HEK293T (cell line): ENCODE measurements at regions not wholly inside any gene's neighbourhood (a gene's known extent, or its start where the extent isn't known, plus 50 kb on each side); places are given as distances from the start of the nearest gene placed in this dataset.

ENCODE experiments used
- CTCF ChIA-PET: fragments of 350-600 bp; formaldehyde crosslinking; extraction: SDS; loops from one replicate; lab custom pipeline; 2021; ENCODE audit warnings: antibody characterized with exemption, inconsistent platforms; lab: Yijun Ruan, JAX
- POLR2A ChIA-PET: fragments of 350-600 bp; formaldehyde crosslinking; extraction: SDS; loops from one replicate; lab custom pipeline; 2020; ENCODE audit warnings: antibody characterized with exemption, inconsistent platforms; lab: Yijun Ruan, JAX
- DNase-seq: peaks from one replicate; pipeline ENCODE4 v3.0.0; 2012; ENCODE audit warnings: mixed read lengths; ENCODE audit errors: extremely low spot score
- ARNT ChIP-seq: fragments of 450-650 bp; IDR thresholded peaks from 2 replicates; pipeline ENCODE4 v1.6.1; 2017; ENCODE audit warnings: mild to moderate bottlenecking
- BHLHE40 ChIP-seq: fragments of 450-650 bp; IDR thresholded peaks from 2 replicates; pipeline ENCODE4 v1.6.1; 2016; ENCODE audit warnings: mild to moderate bottlenecking, moderate library complexity, borderline replicate concordance
- CTBP1 ChIP-seq: fragments of 450-650 bp; IDR thresholded peaks from 2 replicates; pipeline ENCODE4 v1.6.1; 2016; ENCODE audit warnings: borderline replicate concordance
- ELF4 ChIP-seq: fragments of 450-650 bp; IDR thresholded peaks from 2 replicates; pipeline ENCODE4 v1.6.1; 2017; ENCODE audit warnings: antibody characterized with exemption
- FOXA1 ChIP-seq: fragments of 450-650 bp; IDR thresholded peaks from 2 replicates; pipeline ENCODE4 v1.6.1; 2016; ENCODE audit warnings: mild to moderate bottlenecking
- FOXK2 ChIP-seq: fragments of 450-650 bp; IDR thresholded peaks from 2 replicates; pipeline ENCODE4 v1.6.1; 2016; ENCODE audit warnings: mild to moderate bottlenecking
- FOXM1 ChIP-seq: fragments of 450-650 bp; IDR thresholded peaks from 2 replicates; pipeline ENCODE4 v1.6.1; 2017; ENCODE audit warnings: mild to moderate bottlenecking, borderline replicate concordance
- HDGF ChIP-seq: fragments of 450-650 bp; IDR thresholded peaks from 2 replicates; pipeline ENCODE4 v1.6.1; 2017; ENCODE audit warnings: antibody characterized with exemption, borderline replicate concordance
- L3MBTL2 ChIP-seq: fragments of 450-650 bp; conservative IDR thresholded peaks from 2 replicates; pipeline ENCODE4 v1.6.1; 2016; ENCODE audit warnings: mild to moderate bottlenecking
- LEF1 ChIP-seq: fragments of 450-650 bp; IDR thresholded peaks from 2 replicates; pipeline ENCODE4 v1.6.1; 2017; ENCODE audit warnings: mild to moderate bottlenecking, borderline replicate concordance
- NFRKB ChIP-seq: fragments of 450-650 bp; IDR thresholded peaks from 2 replicates; pipeline ENCODE4 v1.6.1; 2016; ENCODE audit warnings: mild to moderate bottlenecking, moderate library complexity
- SP1 ChIP-seq: fragments of 450-650 bp; IDR thresholded peaks from 2 replicates; pipeline ENCODE4 v1.6.1; 2017
- SUZ12 ChIP-seq: fragments of 450-650 bp; IDR thresholded peaks from 2 replicates; pipeline ENCODE4 v1.6.1; 2016; ENCODE audit warnings: mild to moderate bottlenecking
- TARDBP ChIP-seq: fragments of 450-650 bp; IDR thresholded peaks from 2 replicates; pipeline ENCODE4 v1.6.1; 2016
- ZNF384 ChIP-seq: fragments of 450-650 bp; IDR thresholded peaks from 2 replicates; pipeline ENCODE4 v1.6.1; 2016
- TF ChIP-seq, protein P1 (sequence below): fragments of 450-650 bp; IDR thresholded peaks from 2 replicates; pipeline ENCODE4 v1.6.1; 2016

DNA sequence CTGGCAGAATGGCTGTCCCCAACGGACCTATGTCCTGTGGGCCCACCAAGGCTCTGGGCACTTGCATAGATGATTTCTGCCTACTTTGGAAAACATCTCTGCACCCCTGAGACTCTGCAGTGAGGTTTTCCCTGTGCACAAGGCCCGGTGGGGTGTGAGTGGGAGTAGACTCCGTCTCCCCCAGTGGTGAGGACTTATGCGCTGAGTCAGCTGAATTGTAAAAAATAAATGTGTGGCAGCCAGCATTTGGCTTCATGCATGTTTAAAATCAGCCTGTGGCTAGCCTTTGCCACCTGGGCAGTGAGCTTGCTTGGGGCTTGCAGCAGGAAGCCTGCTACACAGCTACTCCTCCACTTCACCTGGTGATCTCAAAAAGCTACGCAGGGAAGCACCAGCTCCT is 139.3 kb upstream of the WDR11 start:
- no peak for DNase-seq
- POLR2A ChIA-PET = no interaction called here
- CTCF ChIA-PET = no interaction called here
- TF ChIP-seq SUZ12 = no peak
- TF ChIP-seq, protein P1, sequence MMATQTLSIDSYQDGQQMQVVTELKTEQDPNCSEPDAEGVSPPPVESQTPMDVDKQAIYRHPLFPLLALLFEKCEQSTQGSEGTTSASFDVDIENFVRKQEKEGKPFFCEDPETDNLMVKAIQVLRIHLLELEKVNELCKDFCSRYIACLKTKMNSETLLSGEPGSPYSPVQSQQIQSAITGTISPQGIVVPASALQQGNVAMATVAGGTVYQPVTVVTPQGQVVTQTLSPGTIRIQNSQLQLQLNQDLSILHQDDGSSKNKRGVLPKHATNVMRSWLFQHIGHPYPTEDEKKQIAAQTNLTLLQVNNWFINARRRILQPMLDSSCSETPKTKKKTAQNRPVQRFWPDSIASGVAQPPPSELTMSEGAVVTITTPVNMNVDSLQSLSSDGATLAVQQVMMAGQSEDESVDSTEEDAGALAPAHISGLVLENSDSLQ = no peak
- no peak for TF ChIP-seq LEF1
- TF ChIP-seq FOXM1 = no peak
- no peak for TF ChIP-seq ZNF384
- TF ChIP-seq FOXK2 = no peak
- no peak for TF ChIP-seq BHLHE40
- TF ChIP-seq L3MBTL2 = no peak

DNA sequence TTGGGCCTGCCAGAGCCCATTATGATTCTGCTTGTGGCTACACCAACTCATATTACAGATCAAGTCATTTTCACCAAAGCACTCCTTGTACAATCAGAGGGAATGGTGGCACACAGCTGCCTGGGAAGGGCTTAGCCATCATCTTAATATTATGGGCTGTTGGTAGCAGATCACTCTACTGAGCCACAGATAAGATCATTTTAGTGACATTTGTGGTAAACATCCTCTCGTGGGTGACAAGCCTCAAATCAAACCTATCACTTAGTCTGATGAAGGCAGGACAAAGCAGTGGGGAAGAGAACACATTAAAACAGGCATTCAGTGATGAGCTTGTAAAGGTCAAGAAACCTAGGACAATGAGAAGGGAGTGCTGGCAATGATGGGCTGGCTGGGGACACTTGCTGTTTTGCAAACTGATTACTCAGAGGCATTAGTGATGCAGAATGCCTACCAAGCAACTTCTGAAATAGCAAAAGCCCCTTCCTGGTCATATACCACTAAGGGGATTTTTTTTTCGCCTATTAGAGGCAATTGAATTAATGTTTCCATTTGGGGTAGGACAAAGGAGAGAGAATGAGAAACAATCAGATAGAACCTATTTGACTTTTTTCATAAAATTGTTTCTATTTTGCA is 137.5 kb upstream of the WDR11 start:
- ChIA-PET CTCF (no interaction called here), POLR2A (no interaction called here)
- DNase-seq = no peak
- no peak for TF ChIP-seq NFRKB
- TF ChIP-seq SUZ12 = no peak
- TF ChIP-seq SP1 = no peak
- TF ChIP-seq, protein P1 = no peak
- TF ChIP-seq FOXK2 = no peak
- no peak for TF ChIP-seq ZNF384
- TF ChIP-seq FOXA1 = no peak
- no peak for TF ChIP-seq FOXM1

DNA sequence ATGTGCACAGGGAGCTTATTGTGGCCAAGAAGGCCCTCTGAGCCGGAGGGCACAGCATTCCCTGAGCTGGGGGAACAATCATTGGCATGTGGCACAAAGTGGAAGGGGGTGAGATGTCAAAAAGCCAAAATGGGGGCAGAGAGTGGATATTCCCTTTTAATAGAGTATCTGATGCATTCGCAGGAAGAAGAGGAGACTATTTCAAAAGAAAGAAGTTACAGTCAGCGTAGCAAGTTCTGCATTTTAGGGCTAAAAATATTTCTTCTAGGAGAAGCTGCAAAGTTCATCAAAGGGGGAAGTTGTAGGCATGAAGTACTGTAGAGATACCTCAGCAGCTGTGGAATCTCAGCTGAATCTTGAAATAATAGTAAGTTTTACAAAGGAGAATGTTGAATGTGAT is 136.0 kb upstream of the WDR11 start:
- CTCF ChIA-PET = no interaction called here
- TF ChIP-seq FOXM1 = no peak
- POLR2A ChIA-PET = no interaction called here
- DNase-seq = no peak

DNA sequence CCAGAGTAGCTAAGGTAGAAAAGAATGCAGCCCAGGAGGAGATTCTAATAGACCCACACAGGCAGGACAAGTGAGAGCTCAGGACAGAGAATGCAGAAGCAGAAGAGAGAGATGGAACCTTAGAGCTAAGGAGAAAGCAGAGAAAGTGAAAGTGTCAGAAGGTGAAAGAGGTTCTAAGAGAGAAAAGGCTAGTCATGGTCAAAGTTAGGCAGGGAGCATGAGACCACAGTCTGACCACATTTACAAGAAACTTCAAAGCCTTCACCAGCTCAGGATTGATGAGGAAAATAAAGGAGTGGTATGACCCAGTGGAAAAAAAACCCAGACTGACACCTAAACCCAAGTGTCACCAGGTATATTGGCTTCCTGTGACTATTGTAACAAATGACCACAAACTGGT is 131.8 kb upstream of the WDR11 start:
- ChIA-PET POLR2A (no interaction called here), CTCF (no interaction called here)
- DNase-seq = no peak
- TF ChIP-seq ARNT = no peak
- TF ChIP-seq BHLHE40 = no peak
- TF ChIP-seq SUZ12 = no peak
- no peak for TF ChIP-seq FOXA1
- no peak for TF ChIP-seq ZNF384

DNA sequence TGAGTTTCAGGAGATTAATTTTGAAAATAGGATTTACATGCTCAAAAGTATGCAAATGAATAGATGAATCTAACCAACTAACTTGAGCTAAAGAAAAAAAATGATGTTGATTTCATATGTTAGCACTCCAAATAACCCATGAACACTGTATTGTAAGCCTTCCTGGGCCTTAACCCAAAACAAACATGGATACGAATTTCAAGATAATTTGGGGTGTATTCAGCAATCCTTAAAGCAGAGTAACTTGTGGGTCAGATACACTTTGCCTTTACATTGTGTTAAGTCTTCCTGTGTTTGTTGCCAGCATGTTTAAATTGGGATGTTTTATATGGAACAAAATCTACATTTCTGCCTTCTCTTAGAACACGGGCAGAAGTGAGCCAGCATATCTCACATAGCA is 124.2 kb upstream of the WDR11 start:
- CTCF ChIA-PET = no interaction called here

DNA sequence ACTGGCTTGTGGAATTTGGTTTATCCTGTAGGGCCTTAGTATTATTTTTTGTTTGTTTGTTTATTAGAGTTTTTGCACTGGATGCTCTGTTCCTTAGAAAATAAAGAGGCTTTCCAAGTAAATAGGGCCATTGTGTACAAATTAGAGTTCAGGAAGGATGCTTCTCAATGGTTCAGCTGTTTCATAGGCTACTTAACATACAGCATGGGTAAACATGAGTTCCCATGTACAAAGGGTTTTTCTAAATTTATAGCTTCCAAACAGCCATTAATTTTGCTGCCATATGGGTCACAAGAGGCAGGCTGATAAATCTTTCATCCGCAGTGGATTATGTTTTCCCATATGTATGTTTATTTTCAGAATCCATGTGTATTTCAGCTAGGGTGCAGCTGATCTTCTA is 121.6 kb upstream of the WDR11 start:
- TF ChIP-seq NFRKB = no peak
- no peak for TF ChIP-seq BHLHE40
- no peak for TF ChIP-seq HDGF
- no peak for TF ChIP-seq FOXK2
- TF ChIP-seq LEF1 = no peak
- CTCF ChIA-PET = no interaction called here
- POLR2A ChIA-PET = no interaction called here
- no peak for DNase-seq

More for the DNA sequence above, 124.2 kb upstream of the WDR11 start:
- TF ChIP-seq ELF4 = no peak
- no peak for TF ChIP-seq FOXM1
- no peak for TF ChIP-seq BHLHE40
- no peak for DNase-seq
- POLR2A ChIA-PET = no interaction called here

DNA sequence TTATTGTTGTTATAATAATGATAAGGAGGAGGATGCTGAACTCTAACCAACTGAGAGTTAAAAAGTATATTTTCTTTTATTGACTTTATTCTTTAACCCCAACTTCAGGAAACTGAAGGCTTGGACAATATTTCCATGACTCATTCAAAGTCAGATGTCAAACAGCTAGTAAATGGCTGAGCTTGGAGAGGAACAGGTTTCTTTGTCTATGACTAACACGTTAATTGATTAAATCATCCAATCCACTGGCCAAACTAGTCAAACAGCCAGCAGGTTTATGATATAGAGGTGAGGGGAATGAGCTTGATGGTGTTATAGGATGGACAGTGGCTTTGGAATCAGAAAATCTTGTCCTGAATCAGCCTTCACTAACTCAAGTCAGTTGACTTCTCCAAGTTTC is 119.1 kb upstream of the WDR11 start:
- ChIA-PET POLR2A (no interaction called here), CTCF (no interaction called here)
- no peak for DNase-seq
- TF ChIP-seq FOXM1 (no peak), FOXA1 (no peak), NFRKB (no peak), CTBP1 (no peak), FOXK2 (no peak), BHLHE40 (no peak), ELF4 (no peak), LEF1 (no peak), L3MBTL2 (no peak), ZNF384 (no peak), ARNT (no peak), SUZ12 (no peak), TARDBP (no peak), SP1 (no peak), HDGF (no peak)
- TF ChIP-seq, protein P1 = no peak
